ENCODE measurements at regions not wholly inside any gene's neighbourhood (a gene's known extent, or its start where the extent isn't known, plus 50 kb on each side); places are given as distances from the start of the nearest gene placed in this dataset.

DNA sequence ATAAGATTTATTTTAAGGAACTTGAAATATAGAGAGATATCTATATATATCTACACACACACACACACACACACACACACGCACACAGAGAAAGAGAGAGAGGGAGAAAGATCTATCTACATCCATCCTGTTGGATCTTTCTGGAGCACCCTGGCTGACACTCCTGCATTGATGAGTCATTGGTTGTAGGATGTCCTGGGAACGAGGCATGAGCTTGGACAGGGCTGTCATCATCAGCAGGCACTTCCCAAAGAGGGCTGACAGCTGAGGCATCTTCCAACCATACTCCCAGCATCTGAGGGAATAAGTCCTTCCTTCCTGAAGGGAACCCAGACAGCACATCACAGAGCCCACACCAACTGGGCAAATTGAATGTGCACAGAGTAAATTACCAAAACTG is 99.1 kb upstream of the ERG start:
- TF ChIP-seq, protein P1, sequence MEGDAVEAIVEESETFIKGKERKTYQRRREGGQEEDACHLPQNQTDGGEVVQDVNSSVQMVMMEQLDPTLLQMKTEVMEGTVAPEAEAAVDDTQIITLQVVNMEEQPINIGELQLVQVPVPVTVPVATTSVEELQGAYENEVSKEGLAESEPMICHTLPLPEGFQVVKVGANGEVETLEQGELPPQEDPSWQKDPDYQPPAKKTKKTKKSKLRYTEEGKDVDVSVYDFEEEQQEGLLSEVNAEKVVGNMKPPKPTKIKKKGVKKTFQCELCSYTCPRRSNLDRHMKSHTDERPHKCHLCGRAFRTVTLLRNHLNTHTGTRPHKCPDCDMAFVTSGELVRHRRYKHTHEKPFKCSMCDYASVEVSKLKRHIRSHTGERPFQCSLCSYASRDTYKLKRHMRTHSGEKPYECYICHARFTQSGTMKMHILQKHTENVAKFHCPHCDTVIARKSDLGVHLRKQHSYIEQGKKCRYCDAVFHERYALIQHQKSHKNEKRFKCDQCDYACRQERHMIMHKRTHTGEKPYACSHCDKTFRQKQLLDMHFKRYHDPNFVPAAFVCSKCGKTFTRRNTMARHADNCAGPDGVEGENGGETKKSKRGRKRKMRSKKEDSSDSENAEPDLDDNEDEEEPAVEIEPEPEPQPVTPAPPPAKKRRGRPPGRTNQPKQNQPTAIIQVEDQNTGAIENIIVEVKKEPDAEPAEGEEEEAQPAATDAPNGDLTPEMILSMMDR (IDR thresholded peaks at IDR 0.05; ENCODE audit: low read depth, low read length, missing control alignments): no peak
- no peak overlapping the region for H3K4me3 ChIP-seq (ENCODE audit: low read depth, low read length)
- in situ Hi-C loops (cut with HindIII; ENCODE audit: low sequenced_read_pairs): no loop called here
- DNase-seq (ENCODE audit: low read depth): no peak

DNA sequence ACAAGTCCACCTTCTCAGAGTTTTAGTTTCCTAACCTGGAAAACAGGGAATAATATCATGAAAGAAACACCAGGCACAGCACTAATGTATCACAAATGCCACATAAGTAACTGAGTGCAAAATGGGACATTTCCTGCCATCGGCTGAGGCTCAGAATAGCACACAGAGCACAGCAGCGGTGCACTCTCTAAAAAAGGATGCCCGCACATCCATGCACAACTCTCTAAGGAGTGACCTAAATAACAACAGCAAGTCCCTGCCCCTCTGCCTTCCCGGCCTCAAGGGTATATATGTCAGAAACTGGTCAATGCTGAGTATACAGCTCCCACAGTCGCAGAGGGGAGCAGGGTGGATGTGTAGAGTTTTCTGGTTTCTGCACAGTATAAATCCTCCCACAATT is 100.1 kb upstream of the ERG start:
- in situ Hi-C loops (cut with HindIII; ENCODE audit: low sequenced_read_pairs): no loop called here
- TF ChIP-seq, protein P1 (IDR thresholded peaks at IDR 0.05; ENCODE audit: low read depth, low read length, missing control alignments): no peak
- no peak overlapping the region for H3K4me3 ChIP-seq (ENCODE audit: low read depth, low read length)
- DNase-seq (ENCODE audit: low read depth): no peak

DNA sequence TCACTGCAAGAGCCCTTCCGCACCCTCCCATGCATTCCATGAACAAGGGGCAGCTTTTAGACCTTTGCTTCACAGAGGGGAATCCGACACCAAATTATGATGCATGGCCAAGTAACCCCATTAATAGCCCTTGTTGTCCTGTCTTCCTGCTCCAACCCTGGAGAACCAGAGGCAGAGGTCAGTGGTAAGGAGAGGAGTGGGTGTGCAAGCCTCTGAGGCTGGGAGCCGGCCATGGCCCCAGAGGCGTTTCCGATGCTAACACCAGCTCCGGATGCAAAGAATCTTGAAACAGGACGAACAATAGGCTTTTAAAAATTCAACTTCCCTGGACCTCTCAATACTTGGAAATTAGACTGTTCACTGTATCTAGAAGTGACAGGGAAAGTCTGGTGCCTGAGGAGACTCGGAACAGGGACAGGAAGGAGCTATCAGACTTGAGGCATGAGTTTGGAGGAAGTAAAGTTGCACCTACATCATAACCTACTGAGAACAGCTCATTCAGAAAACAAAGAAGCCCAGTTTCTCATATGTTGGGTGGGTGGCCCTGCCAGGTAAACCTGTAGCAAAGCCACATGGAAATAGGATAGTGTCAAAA is 101.2 kb upstream of the ERG start:
- no peak for DNase-seq (ENCODE audit: low read depth)
- H3K4me3 ChIP-seq (ENCODE audit: low read depth, low read length): no peak overlapping the region
- in situ Hi-C loops (cut with HindIII; ENCODE audit: low sequenced_read_pairs): no loop called here
- TF ChIP-seq, protein P1 (IDR thresholded peaks at IDR 0.05; ENCODE audit: low read depth, low read length, missing control alignments): no peak

DNA sequence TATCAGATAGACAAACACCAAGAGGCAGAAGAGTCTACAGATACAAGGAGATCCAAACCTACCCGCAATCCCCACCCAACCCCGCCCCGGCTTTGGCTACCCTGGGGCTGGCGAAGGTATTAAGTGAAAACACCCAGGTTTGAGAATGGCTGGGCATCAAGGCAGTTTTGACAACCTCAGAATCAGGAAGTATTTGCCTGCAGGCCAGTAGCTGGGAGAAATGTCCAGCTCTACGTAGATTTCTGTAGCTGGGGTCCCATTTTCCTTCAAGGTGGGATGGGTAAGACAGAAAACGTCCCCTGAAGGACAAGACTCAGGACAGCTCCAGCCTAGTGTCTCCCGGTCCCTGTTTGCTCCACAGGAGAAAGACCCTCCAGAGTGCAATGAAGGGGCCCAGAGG is 101.8 kb upstream of the ERG start:
- in situ Hi-C loops (cut with HindIII; ENCODE audit: low sequenced_read_pairs): no loop called here
- no peak overlapping the region for H3K4me3 ChIP-seq (ENCODE audit: low read depth, low read length)
- TF ChIP-seq, protein P1 (IDR thresholded peaks at IDR 0.05; ENCODE audit: low read depth, low read length, missing control alignments): no peak
- no peak for DNase-seq (ENCODE audit: low read depth)

DNA sequence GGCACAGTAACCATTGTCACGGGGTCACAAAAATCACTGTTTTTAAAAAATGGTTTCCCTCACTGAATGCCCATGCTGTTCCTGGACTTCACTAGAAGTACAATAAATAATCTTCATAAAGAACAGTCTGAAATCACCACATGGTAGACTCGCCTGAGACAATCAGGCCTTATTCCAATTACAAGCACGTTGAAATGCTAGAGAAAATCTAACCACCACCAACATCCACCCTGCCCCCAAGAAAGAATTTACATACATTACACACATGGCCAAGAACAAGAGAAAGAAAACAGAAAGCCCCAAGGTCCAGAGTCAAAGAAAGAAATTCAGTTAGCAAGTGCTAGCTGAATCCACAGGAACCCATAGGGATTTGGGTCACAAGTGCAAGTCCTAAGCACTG is 107.0 kb upstream of the ERG start:
- in situ Hi-C loops (cut with HindIII; ENCODE audit: low sequenced_read_pairs): no loop called here
- no peak overlapping the region for H3K4me3 ChIP-seq (ENCODE audit: low read depth, low read length)
- DNase-seq (ENCODE audit: low read depth): no peak
- TF ChIP-seq, protein P1 (IDR thresholded peaks at IDR 0.05; ENCODE audit: low read depth, low read length, missing control alignments): no peak

DNA sequence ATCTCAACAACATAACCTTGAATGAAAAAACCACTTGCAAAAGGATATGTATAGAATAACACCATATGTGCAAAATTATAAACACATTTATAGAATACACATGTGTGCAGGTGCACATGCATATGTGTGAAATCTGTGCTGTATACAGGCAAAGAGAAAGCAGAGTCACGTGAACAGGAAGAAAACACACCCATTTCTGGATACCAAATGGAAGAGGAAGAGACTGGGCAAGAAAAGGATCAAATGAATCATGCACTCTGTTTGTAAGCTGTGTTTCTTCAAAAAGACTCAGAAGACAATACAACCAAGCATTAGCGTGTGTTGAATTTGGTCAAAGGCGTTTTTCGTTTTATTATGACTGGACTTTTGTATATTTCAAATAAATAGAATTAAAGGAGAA is 111.3 kb upstream of the ERG start:
- TF ChIP-seq, protein P1 (IDR thresholded peaks at IDR 0.05; ENCODE audit: low read depth, low read length, missing control alignments): no peak
- no peak for DNase-seq (ENCODE audit: low read depth)
- in situ Hi-C loops (cut with HindIII; ENCODE audit: low sequenced_read_pairs): no loop called here

More for the DNA sequence above, 111.3 kb upstream of the ERG start:
- no peak overlapping the region for H3K4me3 ChIP-seq (ENCODE audit: low read depth, low read length)

All from astrocyte of the cerebellum (primary cell).